Gastrocnemius medialis (tissue), 4 donors: ENCODE measurements at regions not wholly inside any gene's neighbourhood (a gene's known extent, or its start where the extent isn't known, plus 50 kb on each side); places are given as distances from the start of the nearest gene placed in this dataset.

Source experiments
- ATAC-seq, 2 donors: fragments of 150-250 bp; one replicate each; pipeline ENCODE4 v1.9.1; 2016
- DNase-seq, 2 donors: peaks; one replicate each; pipeline ENCODE4 v3.0.0-alpha.2; 2019
- H3K27ac ChIP-seq, 4 donors: fragments of 200-600 bp; sonication (generic); 1 replicate in 1 of 4; 2 replicates in 3 of 4; pipeline ENCODE4 v1.5.1; 2016 to 2018; ENCODE audit warnings: mild to moderate bottlenecking in 2 of 4, moderate library complexity in 1 of 4
- H3K27me3 ChIP-seq, 3 donors: fragments of 200-600 bp; sonication (generic) in 2 of 3; 1 replicate in 1 of 3; 2 replicates in 2 of 3; pipeline versions ENCODE4 v1.5.1 to v1.6.0; 2016 to 2019; ENCODE audit warnings: mild to moderate bottlenecking in 1 of 3, moderate library complexity in 1 of 3
- H3K36me3 ChIP-seq, 2 donors: fragments of 200-600 bp; sonication (generic) in 1 of 2; one replicate each; pipeline ENCODE4 v1.5.1; 2017 to 2018
- H3K4me1 ChIP-seq, 2 donors: fragments of 200-600 bp; sonication (generic) in 1 of 2; one replicate each; pipeline ENCODE4 v1.5.1; 2016 to 2017; ENCODE audit warnings: mild to moderate bottlenecking in 2 of 2
- H3K4me3 ChIP-seq, 4 donors: fragments of 200-600 bp; sonication (generic) in 3 of 4; 1 replicate in 1 of 4; 2 replicates in 3 of 4; pipeline ENCODE4 v1.5.1; 2016 to 2019; ENCODE audit warnings: mild to moderate bottlenecking in 2 of 4
- H3K9me3 ChIP-seq, 3 donors: fragments of 200-600 bp; sonication (generic) in 2 of 3; 1 replicate in 1 of 3; 2 replicates in 2 of 3; pipeline ENCODE4 v1.5.1; 2016 to 2019
- CTCF ChIP-seq, 5 experiments: fragments of 450-650 bp in 3 of 5; fragments of 200-600 bp in 2 of 5; sonication (generic) in 2 of 5; IDR thresholded peaks in 4 of 5; conservative IDR thresholded peaks in 1 of 5; 1 replicate in 4 of 5; 2 replicates in 1 of 5; pipeline ENCODE4 v1.5.1; 2016 to 2019; ENCODE audit warnings: antibody characterized with exemption in 5 of 5, mild to moderate bottlenecking in 3 of 5, moderate library complexity in 3 of 5
- POLR2A ChIP-seq, 2 donors: fragments of 450-650 bp; IDR thresholded peaks; one replicate each; pipeline ENCODE4 v1.6.1; 2017; ENCODE audit warnings: antibody characterized with exemption in 2 of 2, mild to moderate bottlenecking in 2 of 2, moderate library complexity in 2 of 2
- in situ Hi-C, 4 donors: fragments of 200-750 bp; cut with MboI; loops; one replicate each; pipeline versions ENCODE4 v1.15.0 to v1.8.0; 2017; ENCODE audit warnings: low sequenced_read_pairs in 4 of 4
- intact Hi-C: fragments of 100-400 bp; cut with DNase I; formaldehyde crosslinking; loops from one replicate; pipeline ENCODE4 v1.15.1; 2023; ENCODE audit warnings: low total_unique reads

GRCh38 chr6:48774276-48774675, 663.3 kb upstream of the PTCHD4 start:
- in situ Hi-C loops (no loop called here), intact Hi-C loops (no loop called here)
- Histone ChIP-seq H3K9me3 (no peaks in the 10 kb centered on the region), H3K4me1 (no peaks in the 10 kb centered on the region), H3K27ac (no peak overlapping the region), H3K4me3 (no peak overlapping the region), H3K27me3 (no peaks in the 10 kb centered on the region), H3K36me3 (no peaks in the 10 kb centered on the region)
- ATAC-seq (no peak), DNase-seq (no peak)
- no peak for TF ChIP-seq POLR2A (IDR thresholded peaks at IDR 0.05)
- no peak for TF ChIP-seq CTCF (IDR thresholded peaks at IDR 0.05 in 4 of 5, conservative IDR thresholded peaks at IDR 0.05 in 1 of 5)

GRCh38 chr6:48766349-48766748, 655.4 kb upstream of the PTCHD4 start:
- no peak for TF ChIP-seq CTCF (IDR thresholded peaks at IDR 0.05 in 4 of 5, conservative IDR thresholded peaks at IDR 0.05 in 1 of 5)
- no peak for TF ChIP-seq POLR2A (IDR thresholded peaks at IDR 0.05)
- Histone ChIP-seq H3K4me3 (no peak overlapping the region), H3K9me3 (no peaks in the 10 kb centered on the region), H3K27me3 (no peaks in the 10 kb centered on the region), H3K36me3 (no peaks in the 10 kb centered on the region), H3K4me1 (no peaks in the 10 kb centered on the region), H3K27ac (no peak overlapping the region)
- in situ Hi-C loops: no loop called here
- intact Hi-C loops: no loop called here
- no peak for ATAC-seq
- no peak for DNase-seq

- TF ChIP-seq POLR2A (IDR thresholded peaks at IDR 0.05): no peak
- Histone ChIP-seq H3K9me3 (no peaks in the 10 kb centered on the region), H3K36me3 (no peaks in the 10 kb centered on the region), H3K27ac (no peak overlapping the region), H3K27me3 (no peaks in the 10 kb centered on the region), H3K4me1 (no peaks in the 10 kb centered on the region), H3K4me3 (no peak overlapping the region)
- no peak for ATAC-seq
- in situ Hi-C loops (no loop called here), intact Hi-C loops (no loop called here)
- no peak for DNase-seq
These were observed 654.5 kb upstream of the PTCHD4 start for GRCh38 chr6:48765352-48765961.

GRCh38 chr6:48764286-48765044, 653.5 kb upstream of the PTCHD4 start:
- TF ChIP-seq POLR2A (IDR thresholded peaks at IDR 0.05) (no peak), CTCF (IDR thresholded peaks at IDR 0.05 in 4 of 5, conservative IDR thresholded peaks at IDR 0.05 in 1 of 5) (no peak)
- in situ Hi-C loops: no loop called here
- DNase-seq: no peak
- H3K4me3 ChIP-seq: no peak overlapping the region
- no peaks in the 10 kb centered on the region for H3K36me3 ChIP-seq
- no peaks in the 10 kb centered on the region for H3K27me3 ChIP-seq
- no peak overlapping the region for H3K27ac ChIP-seq
- intact Hi-C loops: no loop called here
- ATAC-seq: no peak
- no peaks in the 10 kb centered on the region for H3K4me1 ChIP-seq
- H3K9me3 ChIP-seq: no peaks in the 10 kb centered on the region

GRCh38 chr6:48757661-48758060, 646.7 kb upstream of the PTCHD4 start:
- in situ Hi-C loops (no loop called here), intact Hi-C loops (no loop called here)
- no peak overlapping the region for H3K4me3 ChIP-seq
- DNase-seq (no peak), ATAC-seq (no peak)
- no peaks in the 10 kb centered on the region for H3K4me1 ChIP-seq
- no peak for TF ChIP-seq CTCF (IDR thresholded peaks at IDR 0.05 in 4 of 5, conservative IDR thresholded peaks at IDR 0.05 in 1 of 5)
- TF ChIP-seq POLR2A (IDR thresholded peaks at IDR 0.05): no peak
- H3K36me3 ChIP-seq: no peaks in the 10 kb centered on the region
- H3K27me3 ChIP-seq: no peaks in the 10 kb centered on the region
- H3K9me3 ChIP-seq: no peaks in the 10 kb centered on the region
- H3K27ac ChIP-seq: no peak overlapping the region
